WTC11 (cell line): ENCODE measurements at regions not wholly inside any gene's neighbourhood (a gene's known extent, or its start where the extent isn't known, plus 50 kb on each side); places are given as distances from the start of the nearest gene placed in this dataset.
A peak's percentile ranks its signal among the peaks of the same experiment; 100 is the strongest.

ENCODE experiments used
- ATAC-seq: fragments of 200-7000 bp; cut with Tn5 transposase; 2 replicates; pipeline ENCODE4 v1.10.0; 2021; ENCODE audit warnings: mild to moderate bottlenecking, moderate library complexity
- CTCF ChIA-PET: fragments of 300-600 bp; sonication (Branson Sonifier 250); formaldehyde crosslinking; loops from one replicate; lab custom pipeline; 2021; ENCODE audit warnings: antibody characterized with exemption; lab: Charles Lee
- POLR2A ChIA-PET: fragments of 350-600 bp; sonication (Branson Sonifier 250); formaldehyde crosslinking; loops from one replicate; lab custom pipeline; 2021; ENCODE audit warnings: antibody characterized with exemption; lab: Charles Lee
- DNase-seq: peaks from one replicate; pipeline ENCODE4 v3.0.0; 2021; ENCODE audit warnings: low spot score
- H3K27ac Mint-ChIP-seq: 2 replicates; pipeline ENCODE4 v1.8.0; 2021; ENCODE audit warnings: mixed read lengths
- H3K27me3 Mint-ChIP-seq: 2 replicates; pipeline ENCODE4 v1.8.0; 2021; ENCODE audit warnings: low read depth, mild to moderate bottlenecking, moderate library complexity, mixed read lengths
- H3K36me3 Mint-ChIP-seq: 2 replicates; pipeline ENCODE4 v1.8.0; 2021; ENCODE audit warnings: mixed read lengths
- H3K4me1 Mint-ChIP-seq: 2 replicates; pipeline ENCODE4 v1.8.0; 2022; ENCODE audit warnings: mixed read lengths
- H3K4me3 Mint-ChIP-seq: 2 replicates; pipeline ENCODE4 v1.8.0; 2021; ENCODE audit warnings: mild to moderate bottlenecking, moderate library complexity, mixed read lengths
- H3K9me3 Mint-ChIP-seq: 2 replicates; pipeline ENCODE4 v1.8.0; 2021; ENCODE audit warnings: mixed read lengths
- FOXP4 ChIP-seq: sonication (generic); formaldehyde crosslinking; IDR thresholded peaks from 2 replicates; pipeline ENCODE4 v1.8.0; 2022; ENCODE audit warnings: mild to moderate bottlenecking, missing genetic modification reagents
- GTF2I ChIP-seq: fragments of 250-450 bp; sonication (Bioruptor Pico); conservative IDR thresholded peaks from 2 replicates; pipeline ENCODE4 v1.4.0; 2021; ENCODE audit warnings: mild to moderate bottlenecking
- HMGA2 ChIP-seq: fragments of 250-450 bp; sonication (Bioruptor Pico); IDR thresholded peaks from 2 replicates; pipeline ENCODE4 v1.4.0; 2021; ENCODE audit warnings: mild to moderate bottlenecking, moderate library complexity
- HMGXB4 ChIP-seq: sonication (generic); formaldehyde crosslinking; IDR thresholded peaks from 2 replicates; pipeline ENCODE4 v1.8.1; 2023; ENCODE audit warnings: mild to moderate bottlenecking, moderate library complexity, missing genetic modification reagents
- KAT7 ChIP-seq: sonication (generic); formaldehyde crosslinking; IDR thresholded peaks from 2 replicates; pipeline ENCODE4 v1.8.1; 2023; ENCODE audit warnings: missing genetic modification reagents, mild to moderate bottlenecking, borderline replicate concordance
- NFYB ChIP-seq: sonication (generic); formaldehyde crosslinking; conservative IDR thresholded peaks from 2 replicates; pipeline ENCODE4 v1.8.0; 2022; ENCODE audit warnings: low read depth, missing genetic modification reagents
- NR3C1 ChIP-seq: sonication (generic); formaldehyde crosslinking; conservative IDR thresholded peaks from 2 replicates; pipeline ENCODE4 v1.8.1; 2023; ENCODE audit warnings: low read depth, mild to moderate bottlenecking, missing genetic modification reagents
- RORB ChIP-seq: fragments of 250-450 bp; sonication (Bioruptor Pico); IDR thresholded peaks from 2 replicates; pipeline ENCODE4 v1.9.0; 2021; ENCODE audit warnings: mild to moderate bottlenecking
- TEAD1 ChIP-seq: sonication (generic); formaldehyde crosslinking; IDR thresholded peaks from 2 replicates; pipeline ENCODE4 v1.8.0; 2022; ENCODE audit warnings: mild to moderate bottlenecking, missing genetic modification reagents
- ZBTB43 ChIP-seq: sonication (generic); formaldehyde crosslinking; IDR thresholded peaks from 2 replicates; pipeline ENCODE4 v1.8.1; 2023; ENCODE audit warnings: mild to moderate bottlenecking, missing genetic modification reagents
- ZNF317 ChIP-seq: sonication (generic); formaldehyde crosslinking; IDR thresholded peaks from 2 replicates; pipeline ENCODE4 v1.8.1; 2023; ENCODE audit warnings: low read depth, mild to moderate bottlenecking, moderate library complexity, missing genetic modification reagents, borderline replicate concordance
- ZSCAN18 ChIP-seq: fragments of 250-450 bp; sonication (Bioruptor Pico); IDR thresholded peaks from 2 replicates; pipeline ENCODE4 v2.1.2; 2022; ENCODE audit warnings: mild to moderate bottlenecking, moderate library complexity
- TF ChIP-seq, protein P1 (sequence below): sonication (generic); formaldehyde crosslinking; IDR thresholded peaks from 2 replicates; pipeline ENCODE4 v1.8.0; 2023; ENCODE audit warnings: missing genetic modification reagents
- TF ChIP-seq, protein P2 (sequence below): sonication (generic); formaldehyde crosslinking; IDR thresholded peaks from 2 replicates; pipeline ENCODE4 v1.8.1; 2022; ENCODE audit warnings: mild to moderate bottlenecking, missing genetic modification reagents, moderate library complexity, borderline replicate concordance
- TF ChIP-seq, protein P3 (sequence below): sonication (generic); formaldehyde crosslinking; IDR thresholded peaks from 2 replicates; pipeline ENCODE4 v1.8.0; 2022; ENCODE audit warnings: mild to moderate bottlenecking, missing genetic modification reagents

DNA sequence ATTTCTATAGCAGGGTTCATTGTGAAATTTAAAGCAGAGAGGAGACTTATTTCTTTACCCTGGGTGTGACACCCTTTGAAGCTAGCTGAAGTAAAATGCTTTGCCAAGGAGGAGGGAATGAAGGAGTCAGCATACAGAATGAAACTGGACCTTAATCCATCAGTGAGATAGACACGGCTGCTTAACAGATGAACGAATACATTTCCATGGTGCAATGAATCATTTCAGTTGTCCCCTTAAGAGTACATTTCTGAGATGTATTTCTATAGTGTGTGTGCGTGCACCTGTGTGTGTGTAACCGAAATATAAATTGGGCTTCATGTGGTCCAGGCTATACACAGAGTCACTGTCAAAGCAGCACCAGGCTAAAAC, 73.8 kb upstream of the CD93 start:
- ChIA-PET POLR2A (no interaction called here), CTCF (interaction anchor here (1.0 to 2.9 kb wide), 3 partner anchors 41 to 308 kb away, joined by 3 to 15 read pairs (median 5); no protein-coding TSS in a partner anchor)
- H3K27ac Mint-ChIP-seq: no peak overlapping the region
- TF ChIP-seq, protein P1, sequence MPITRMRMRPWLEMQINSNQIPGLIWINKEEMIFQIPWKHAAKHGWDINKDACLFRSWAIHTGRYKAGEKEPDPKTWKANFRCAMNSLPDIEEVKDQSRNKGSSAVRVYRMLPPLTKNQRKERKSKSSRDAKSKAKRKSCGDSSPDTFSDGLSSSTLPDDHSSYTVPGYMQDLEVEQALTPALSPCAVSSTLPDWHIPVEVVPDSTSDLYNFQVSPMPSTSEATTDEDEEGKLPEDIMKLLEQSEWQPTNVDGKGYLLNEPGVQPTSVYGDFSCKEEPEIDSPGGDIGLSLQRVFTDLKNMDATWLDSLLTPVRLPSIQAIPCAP: no peak
- no peak for TF ChIP-seq NR3C1 (CRISPR knock-in tag)
- TF ChIP-seq HMGA2 (CRISPR knock-in tag): no peak
- TF ChIP-seq RORB (CRISPR knock-in tag): no peak
- TF ChIP-seq KAT7 (CRISPR knock-in tag): no peak
- TF ChIP-seq GTF2I (CRISPR knock-in tag): no peak
- no peak for TF ChIP-seq HMGXB4 (CRISPR knock-in tag)
- TF ChIP-seq, protein P2, sequence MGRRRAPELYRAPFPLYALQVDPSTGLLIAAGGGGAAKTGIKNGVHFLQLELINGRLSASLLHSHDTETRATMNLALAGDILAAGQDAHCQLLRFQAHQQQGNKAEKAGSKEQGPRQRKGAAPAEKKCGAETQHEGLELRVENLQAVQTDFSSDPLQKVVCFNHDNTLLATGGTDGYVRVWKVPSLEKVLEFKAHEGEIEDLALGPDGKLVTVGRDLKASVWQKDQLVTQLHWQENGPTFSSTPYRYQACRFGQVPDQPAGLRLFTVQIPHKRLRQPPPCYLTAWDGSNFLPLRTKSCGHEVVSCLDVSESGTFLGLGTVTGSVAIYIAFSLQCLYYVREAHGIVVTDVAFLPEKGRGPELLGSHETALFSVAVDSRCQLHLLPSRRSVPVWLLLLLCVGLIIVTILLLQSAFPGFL: no peak
- no peak for TF ChIP-seq ZBTB43 (CRISPR knock-in tag)
- TF ChIP-seq, protein P3, sequence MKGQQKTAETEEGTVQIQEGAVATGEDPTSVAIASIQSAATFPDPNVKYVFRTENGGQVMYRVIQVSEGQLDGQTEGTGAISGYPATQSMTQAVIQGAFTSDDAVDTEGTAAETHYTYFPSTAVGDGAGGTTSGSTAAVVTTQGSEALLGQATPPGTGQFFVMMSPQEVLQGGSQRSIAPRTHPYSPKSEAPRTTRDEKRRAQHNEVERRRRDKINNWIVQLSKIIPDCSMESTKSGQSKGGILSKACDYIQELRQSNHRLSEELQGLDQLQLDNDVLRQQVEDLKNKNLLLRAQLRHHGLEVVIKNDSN (CRISPR knock-in tag): no peak
- TF ChIP-seq ZNF317 (CRISPR knock-in tag): no peak
- H3K4me1 Mint-ChIP-seq: peaks cover 27% of the 10 kb centered on the region
- no peaks in the 10 kb centered on the region for H3K27me3 Mint-ChIP-seq
- no peak overlapping the region for H3K4me3 Mint-ChIP-seq
- no peaks in the 10 kb centered on the region for H3K36me3 Mint-ChIP-seq
- H3K9me3 Mint-ChIP-seq: no peaks in the 10 kb centered on the region
- ATAC-seq (no peak), DNase-seq (no peak)

- 0 out of 2 replicates have a peak overlapping the region, but pooled peaks have one; percentile 27 for H3K27ac Mint-ChIP-seq
- no peak for ATAC-seq
- no peaks in the 10 kb centered on the region for H3K36me3 Mint-ChIP-seq
- no peak for DNase-seq
- ChIA-PET CTCF (no interaction called here), POLR2A (no interaction called here)
- no peaks in the 10 kb centered on the region for H3K27me3 Mint-ChIP-seq
- TF ChIP-seq ZSCAN18 (no peak), TEAD1 (no peak), FOXP4 (CRISPR knock-in tag) (no peak), NFYB (CRISPR knock-in tag) (no peak)
- peaks cover 30% of the 10 kb centered on the region for H3K4me1 Mint-ChIP-seq
- no peak overlapping the region for H3K4me3 Mint-ChIP-seq
- no peaks in the 10 kb centered on the region for H3K9me3 Mint-ChIP-seq
Observed at GRCh38 chr20:23159256-23159946, 73.3 kb upstream of the CD93 start.
